SK-N-SH treated with all-trans-retinoic acid at 6 μM for 48 hours (cell line): ENCODE measurements at regions not wholly inside any gene's neighbourhood (a gene's known extent, or its start where the extent isn't known, plus 50 kb on each side); places are given as distances from the start of the nearest gene placed in this dataset.

Experiments
- ARNTL ChIP-seq: fragments of 450-650 bp; formaldehyde crosslinking; IDR thresholded peaks from 2 replicates; pipeline ENCODE4 v1.5.0; 2020; ENCODE audit warnings: low read depth, mild to moderate bottlenecking, moderate library complexity, borderline replicate concordance
- BACH2 ChIP-seq: fragments of 250-450 bp; sonication (Bioruptor Pico); IDR thresholded peaks from 2 replicates; pipeline ENCODE4 v1.9.0; 2021; ENCODE audit warnings: mild to moderate bottlenecking, borderline replicate concordance
- ESRRG ChIP-seq: fragments of 250-450 bp; sonication (Bioruptor Pico); IDR thresholded peaks from 2 replicates; pipeline ENCODE4 v1.6.1; 2021; ENCODE audit warnings: mild to moderate bottlenecking
- GLIS3 ChIP-seq: fragments of 250-450 bp; sonication (Bioruptor Pico); IDR thresholded peaks from 2 replicates; pipeline ENCODE4 v1.5.0; 2020; ENCODE audit warnings: mild to moderate bottlenecking, moderate library complexity
- RARB ChIP-seq: fragments of 250-450 bp; sonication (Bioruptor Pico); IDR thresholded peaks from 2 replicates; pipeline ENCODE4 v1.8.0; 2021; ENCODE audit warnings: mild to moderate bottlenecking, moderate library complexity
- SNAI2 ChIP-seq: fragments of 250-450 bp; sonication (Bioruptor Pico); IDR thresholded peaks from 2 replicates; pipeline ENCODE4 v1.5.0; 2020; ENCODE audit warnings: mild to moderate bottlenecking, moderate library complexity
- TCF4 ChIP-seq: fragments of 250-450 bp; sonication (Bioruptor Pico); IDR thresholded peaks from 2 replicates; pipeline ENCODE4 v1.8.0; 2021; ENCODE audit warnings: mild to moderate bottlenecking, moderate library complexity, borderline replicate concordance
- ZFP30 ChIP-seq: fragments of 450-650 bp; formaldehyde crosslinking; IDR thresholded peaks from 2 replicates; pipeline ENCODE4 v1.5.0; 2022; ENCODE audit warnings: mild to moderate bottlenecking, moderate library complexity
- ZNF8 ChIP-seq: fragments of 450-650 bp; formaldehyde crosslinking; IDR thresholded peaks from 2 replicates; pipeline ENCODE4 v1.5.0; 2020; ENCODE audit warnings: mild to moderate bottlenecking, moderate library complexity
- TF ChIP-seq, protein P1 (sequence below): fragments of 250-450 bp; sonication (Bioruptor Pico); IDR thresholded peaks from 2 replicates; pipeline ENCODE4 v1.5.1; 2020; ENCODE audit warnings: low read depth, mild to moderate bottlenecking, moderate library complexity
- TF ChIP-seq, protein P2 (sequence below): fragments of 250-450 bp; sonication (Bioruptor Pico); IDR thresholded peaks from 2 replicates; pipeline ENCODE4 v1.8.0; 2020; ENCODE audit warnings: mild to moderate bottlenecking, moderate library complexity, borderline replicate concordance

GRCh38 chr12:90548595-90548994 lies 406.4 kb downstream of the CCER1 start:
- TF ChIP-seq RARB (CRISPR knock-in tag) (no peak), ESRRG (CRISPR knock-in tag) (no peak), BACH2 (CRISPR knock-in tag) (no peak), SNAI2 (no peak), TCF4 (CRISPR knock-in tag) (no peak), ZFP30 (CRISPR knock-in tag) (no peak), GLIS3 (CRISPR knock-in tag) (no peak), ZNF8 (CRISPR knock-in tag) (no peak), ARNTL (CRISPR knock-in tag) (no peak)
- TF ChIP-seq, protein P1, sequence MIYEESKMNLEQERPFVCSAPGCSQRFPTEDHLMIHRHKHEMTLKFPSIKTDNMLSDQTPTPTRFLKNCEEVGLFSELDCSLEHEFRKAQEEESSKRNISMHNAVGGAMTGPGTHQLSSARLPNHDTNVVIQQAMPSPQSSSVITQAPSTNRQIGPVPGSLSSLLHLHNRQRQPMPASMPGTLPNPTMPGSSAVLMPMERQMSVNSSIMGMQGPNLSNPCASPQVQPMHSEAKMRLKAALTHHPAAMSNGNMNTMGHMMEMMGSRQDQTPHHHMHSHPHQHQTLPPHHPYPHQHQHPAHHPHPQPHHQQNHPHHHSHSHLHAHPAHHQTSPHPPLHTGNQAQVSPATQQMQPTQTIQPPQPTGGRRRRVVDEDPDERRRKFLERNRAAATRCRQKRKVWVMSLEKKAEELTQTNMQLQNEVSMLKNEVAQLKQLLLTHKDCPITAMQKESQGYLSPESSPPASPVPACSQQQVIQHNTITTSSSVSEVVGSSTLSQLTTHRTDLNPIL (CRISPR knock-in tag): no peak
- TF ChIP-seq, protein P2, sequence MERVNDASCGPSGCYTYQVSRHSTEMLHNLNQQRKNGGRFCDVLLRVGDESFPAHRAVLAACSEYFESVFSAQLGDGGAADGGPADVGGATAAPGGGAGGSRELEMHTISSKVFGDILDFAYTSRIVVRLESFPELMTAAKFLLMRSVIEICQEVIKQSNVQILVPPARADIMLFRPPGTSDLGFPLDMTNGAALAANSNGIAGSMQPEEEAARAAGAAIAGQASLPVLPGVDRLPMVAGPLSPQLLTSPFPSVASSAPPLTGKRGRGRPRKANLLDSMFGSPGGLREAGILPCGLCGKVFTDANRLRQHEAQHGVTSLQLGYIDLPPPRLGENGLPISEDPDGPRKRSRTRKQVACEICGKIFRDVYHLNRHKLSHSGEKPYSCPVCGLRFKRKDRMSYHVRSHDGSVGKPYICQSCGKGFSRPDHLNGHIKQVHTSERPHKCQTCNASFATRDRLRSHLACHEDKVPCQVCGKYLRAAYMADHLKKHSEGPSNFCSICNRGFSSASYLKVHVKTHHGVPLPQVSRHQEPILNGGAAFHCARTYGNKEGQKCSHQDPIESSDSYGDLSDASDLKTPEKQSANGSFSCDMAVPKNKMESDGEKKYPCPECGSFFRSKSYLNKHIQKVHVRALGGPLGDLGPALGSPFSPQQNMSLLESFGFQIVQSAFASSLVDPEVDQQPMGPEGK: no peak
